ENCODE measurements at regions not wholly inside any gene's neighbourhood (a gene's known extent, or its start where the extent isn't known, plus 50 kb on each side); places are given as distances from the start of the nearest gene placed in this dataset.

GRCh38 chr7:395643-396042 lies 105.7 kb downstream of the FOXL3 start:
- no peak overlapping the region for H3K27ac ChIP-seq (replicated peaks; ENCODE audit: low read length)
- no peak overlapping the region for H2AK5ac ChIP-seq (ENCODE audit: low read depth, low read length)
- peaks cover 7 to 13% of the 10 kb centered on the region in 2 donors for H3K9me3 ChIP-seq (replicated peaks in 1 of 2; ENCODE audit: control insufficient read depth in 2 of 2, insufficient read depth in 1 of 2, low read depth in 1 of 2, low read length in 2 of 2)
- no peak overlapping the region for H3K14ac ChIP-seq (ENCODE audit: low read length)
- no peak for DNase-seq (ENCODE audit: low spot score)
- H3K27me3 ChIP-seq (ENCODE audit: control insufficient read depth in 3 of 3, insufficient read depth in 3 of 3, low read depth in 1 of 3, low read length in 3 of 3): no peaks in the 10 kb centered on the region
- no peak overlapping the region for H2BK12ac ChIP-seq (ENCODE audit: low read length)
- no peaks in the 10 kb centered on the region for H3K79me1 ChIP-seq (ENCODE audit: low read depth, low read length)
- H3K9ac ChIP-seq (ENCODE audit: low read depth, low read length, poor library complexity): no peak overlapping the region
- H3K4me3 ChIP-seq (ENCODE audit: low read length in 2 of 2): no peak overlapping the region
- no peak overlapping the region for H4K91ac ChIP-seq (ENCODE audit: low read depth, low read length, poor library complexity)
- no peaks in the 10 kb centered on the region for H3K36me3 ChIP-seq (replicated peaks in 1 of 2; ENCODE audit: control insufficient read depth in 2 of 2, insufficient read depth in 2 of 2, low read length in 2 of 2)
- no peak overlapping the region for H3K23ac ChIP-seq (ENCODE audit: low read depth, low read length, poor library complexity)
- H3K4me2 ChIP-seq (ENCODE audit: insufficient read depth, low read length, poor library complexity, severe bottlenecking): no peak overlapping the region
- no peak overlapping the region for H2AFZ ChIP-seq (ENCODE audit: low read length)
- H2BK15ac ChIP-seq (ENCODE audit: low read length): no peak overlapping the region
- no peak overlapping the region for H2BK120ac ChIP-seq (ENCODE audit: low read depth, low read length)
- H3K4me1 ChIP-seq (ENCODE audit: control insufficient read depth in 2 of 2, insufficient read depth in 1 of 2, low read depth in 1 of 2, low read length in 2 of 2): no peaks in the 10 kb centered on the region
- H3K18ac ChIP-seq (ENCODE audit: low read length): no peak overlapping the region
- H3K4ac ChIP-seq (ENCODE audit: low read length): no peak overlapping the region
- no peak overlapping the region for H2BK5ac ChIP-seq (ENCODE audit: low read length)
- no peak overlapping the region for H4K8ac ChIP-seq (ENCODE audit: low read depth, low read length)

- Histone ChIP-seq H3K36me3 (replicated peaks in 1 of 2; ENCODE audit: control insufficient read depth in 2 of 2, insufficient read depth in 2 of 2, low read length in 2 of 2) (no peaks in the 10 kb centered on the region), H3K27me3 (ENCODE audit: control insufficient read depth in 3 of 3, insufficient read depth in 3 of 3, low read depth in 1 of 3, low read length in 3 of 3) (peaks cover 0 to 3% (median 0%) of the 10 kb centered on the region in 3 experiments), H3K18ac (ENCODE audit: low read length) (no peak overlapping the region), H2BK120ac (ENCODE audit: low read depth, low read length) (no peak overlapping the region), H3K23ac (ENCODE audit: low read depth, low read length, poor library complexity) (no peak overlapping the region), H2AFZ (ENCODE audit: low read length) (no peak overlapping the region), H3K79me1 (ENCODE audit: low read depth, low read length) (no peaks in the 10 kb centered on the region), H3K14ac (ENCODE audit: low read length) (no peak overlapping the region), H4K91ac (ENCODE audit: low read depth, low read length, poor library complexity) (no peak overlapping the region), H2BK15ac (ENCODE audit: low read length) (no peak overlapping the region), H3K4me3 (ENCODE audit: low read length in 2 of 2) (no peak overlapping the region), H3K4me2 (ENCODE audit: insufficient read depth, low read length, poor library complexity, severe bottlenecking) (no peak overlapping the region), H2BK12ac (ENCODE audit: low read length) (no peak overlapping the region), H2AK5ac (ENCODE audit: low read depth, low read length) (no peak overlapping the region), H3K9ac (ENCODE audit: low read depth, low read length, poor library complexity) (no peak overlapping the region), H3K9me3 (replicated peaks in 1 of 2; ENCODE audit: control insufficient read depth in 2 of 2, insufficient read depth in 1 of 2, low read depth in 1 of 2, low read length in 2 of 2) (peaks cover 12 to 19% of the 10 kb centered on the region in 2 donors), H3K27ac (replicated peaks; ENCODE audit: low read length) (no peak overlapping the region), H4K8ac (ENCODE audit: low read depth, low read length) (no peak overlapping the region), H3K4me1 (ENCODE audit: control insufficient read depth in 2 of 2, insufficient read depth in 1 of 2, low read depth in 1 of 2, low read length in 2 of 2) (no peaks in the 10 kb centered on the region), H2BK5ac (ENCODE audit: low read length) (no peak overlapping the region), H3K4ac (ENCODE audit: low read length) (no peak overlapping the region)
- DNase-seq (ENCODE audit: low spot score): no peak
- WGBS, 2 donors (ENCODE audit: extremely low coverage in 2 of 2, insufficient read length in 2 of 2, insufficient replicate concordance in 1 of 2): no CpG with 5 or more reads among the region's 2 CpGs
Measured at GRCh38 chr7:398888-399287, 108.9 kb downstream of the FOXL3 start.

- peaks cover 0 to 17% (median 2%) of the 10 kb centered on the region in 3 experiments for H3K27me3 ChIP-seq (ENCODE audit: control insufficient read depth in 3 of 3, insufficient read depth in 3 of 3, low read depth in 1 of 3, low read length in 3 of 3)
- H2BK15ac ChIP-seq (ENCODE audit: low read length): no peak overlapping the region
- H3K27ac ChIP-seq (replicated peaks; ENCODE audit: low read length): no peak overlapping the region
- DNase-seq (ENCODE audit: low spot score): no peak
- H3K14ac ChIP-seq (ENCODE audit: low read length): no peak overlapping the region
- H3K36me3 ChIP-seq (replicated peaks in 1 of 2; ENCODE audit: control insufficient read depth in 2 of 2, insufficient read depth in 2 of 2, low read length in 2 of 2): no peaks in the 10 kb centered on the region
- no peak overlapping the region for H4K8ac ChIP-seq (ENCODE audit: low read depth, low read length)
- H3K4ac ChIP-seq (ENCODE audit: low read length): no peak overlapping the region
- peak overlapping the region; percentile 16 for H2BK120ac ChIP-seq (ENCODE audit: low read depth, low read length)
- peaks cover 0 to 5% of the 10 kb centered on the region in 2 donors for H3K4me1 ChIP-seq (ENCODE audit: control insufficient read depth in 2 of 2, insufficient read depth in 1 of 2, low read depth in 1 of 2, low read length in 2 of 2)
- H3K79me1 ChIP-seq (ENCODE audit: low read depth, low read length): no peaks in the 10 kb centered on the region
- H3K9me3 ChIP-seq (replicated peaks in 1 of 2; ENCODE audit: control insufficient read depth in 2 of 2, insufficient read depth in 1 of 2, low read depth in 1 of 2, low read length in 2 of 2): peaks cover 10 to 17% of the 10 kb centered on the region in 2 donors
- H2AFZ ChIP-seq (ENCODE audit: low read length): no peak overlapping the region
- H2BK12ac ChIP-seq (ENCODE audit: low read length): no peak overlapping the region
- no peak overlapping the region for H3K4me2 ChIP-seq (ENCODE audit: insufficient read depth, low read length, poor library complexity, severe bottlenecking)
- peak overlapping the region in 1 of 2 donors; percentile 46 for H3K4me3 ChIP-seq (ENCODE audit: low read length in 2 of 2)
- H3K9ac ChIP-seq (ENCODE audit: low read depth, low read length, poor library complexity): no peak overlapping the region
- H3K18ac ChIP-seq (ENCODE audit: low read length): no peak overlapping the region
- H3K23ac ChIP-seq (ENCODE audit: low read depth, low read length, poor library complexity): no peak overlapping the region
- no peak overlapping the region for H4K91ac ChIP-seq (ENCODE audit: low read depth, low read length, poor library complexity)
- H2BK5ac ChIP-seq (ENCODE audit: low read length): no peak overlapping the region
- WGBS, 2 donors (ENCODE audit: extremely low coverage in 2 of 2, insufficient read length in 2 of 2, insufficient replicate concordance in 1 of 2): no CpG with 5 or more reads among the region's 9 CpGs
- H2AK5ac ChIP-seq (ENCODE audit: low read depth, low read length): no peak overlapping the region
Measured at GRCh38 chr7:400901-401485, 111.0 kb downstream of the FOXL3 start.

- H3K9ac ChIP-seq (ENCODE audit: low read depth, low read length, poor library complexity): no peak overlapping the region
- no peak overlapping the region for H2BK12ac ChIP-seq (ENCODE audit: low read length)
- peaks cover 0 to 6% of the 10 kb centered on the region in 2 donors for H3K4me1 ChIP-seq (ENCODE audit: control insufficient read depth in 2 of 2, insufficient read depth in 1 of 2, low read depth in 1 of 2, low read length in 2 of 2)
- no peak for DNase-seq (ENCODE audit: low spot score)
- no peak overlapping the region for H2AFZ ChIP-seq (ENCODE audit: low read length)
- no peak overlapping the region for H2BK15ac ChIP-seq (ENCODE audit: low read length)
- H4K91ac ChIP-seq (ENCODE audit: low read depth, low read length, poor library complexity): no peak overlapping the region
- H3K23ac ChIP-seq (ENCODE audit: low read depth, low read length, poor library complexity): no peak overlapping the region
- H2BK120ac ChIP-seq (ENCODE audit: low read depth, low read length): no peak overlapping the region
- H3K18ac ChIP-seq (ENCODE audit: low read length): no peak overlapping the region
- H3K4me3 ChIP-seq (ENCODE audit: low read length in 2 of 2): peak overlapping the region in 1 of 2 donors; percentile 46
- H3K14ac ChIP-seq (ENCODE audit: low read length): no peak overlapping the region
- no peaks in the 10 kb centered on the region for H3K36me3 ChIP-seq (replicated peaks in 1 of 2; ENCODE audit: control insufficient read depth in 2 of 2, insufficient read depth in 2 of 2, low read length in 2 of 2)
- H4K8ac ChIP-seq (ENCODE audit: low read depth, low read length): no peak overlapping the region
- H3K79me1 ChIP-seq (ENCODE audit: low read depth, low read length): no peaks in the 10 kb centered on the region
- peaks cover 9 to 17% of the 10 kb centered on the region in 2 donors for H3K9me3 ChIP-seq (replicated peaks in 1 of 2; ENCODE audit: control insufficient read depth in 2 of 2, insufficient read depth in 1 of 2, low read depth in 1 of 2, low read length in 2 of 2)
- H2AK5ac ChIP-seq (ENCODE audit: low read depth, low read length): no peak overlapping the region
- H3K27me3 ChIP-seq (ENCODE audit: control insufficient read depth in 3 of 3, insufficient read depth in 3 of 3, low read depth in 1 of 3, low read length in 3 of 3): peaks cover 0 to 22% (median 2%) of the 10 kb centered on the region in 3 experiments
- no peak overlapping the region for H3K4ac ChIP-seq (ENCODE audit: low read length)
- H2BK5ac ChIP-seq (ENCODE audit: low read length): no peak overlapping the region
- no CpG with 5 or more reads among the region's 11 CpGs for WGBS, 2 donors (ENCODE audit: extremely low coverage in 2 of 2, insufficient read length in 2 of 2, insufficient replicate concordance in 1 of 2)
- H3K27ac ChIP-seq (replicated peaks; ENCODE audit: low read length): no peak overlapping the region
- no peak overlapping the region for H3K4me2 ChIP-seq (ENCODE audit: insufficient read depth, low read length, poor library complexity, severe bottlenecking)
Measured at GRCh38 chr7:401495-401894, 111.5 kb downstream of the FOXL3 start.

All from neuronal stem cell (in vitro differentiated cells).